Sigmoid colon (tissue), 3 donors: ENCODE measurements at regions not wholly inside any gene's neighbourhood (a gene's known extent, or its start where the extent isn't known, plus 50 kb on each side); places are given as distances from the start of the nearest gene placed in this dataset.

Experiments used
- CTCF ChIP-seq, 4 experiments: fragments of 450-650 bp in 3 of 4; fragments of 200-600 bp in 1 of 4; IDR thresholded peaks; one replicate each; pipeline ENCODE4 v1.5.1; 2016 to 2019; ENCODE audit warnings: antibody characterized with exemption in 4 of 4, mild to moderate bottlenecking in 3 of 4, moderate library complexity in 2 of 4
- POLR2A ChIP-seq, 2 donors: fragments of 450-650 bp; IDR thresholded peaks; one replicate each; pipeline ENCODE4 v1.6.1; 2016; ENCODE audit warnings: antibody characterized with exemption in 2 of 2, mild to moderate bottlenecking in 2 of 2, moderate library complexity in 2 of 2

DNA sequence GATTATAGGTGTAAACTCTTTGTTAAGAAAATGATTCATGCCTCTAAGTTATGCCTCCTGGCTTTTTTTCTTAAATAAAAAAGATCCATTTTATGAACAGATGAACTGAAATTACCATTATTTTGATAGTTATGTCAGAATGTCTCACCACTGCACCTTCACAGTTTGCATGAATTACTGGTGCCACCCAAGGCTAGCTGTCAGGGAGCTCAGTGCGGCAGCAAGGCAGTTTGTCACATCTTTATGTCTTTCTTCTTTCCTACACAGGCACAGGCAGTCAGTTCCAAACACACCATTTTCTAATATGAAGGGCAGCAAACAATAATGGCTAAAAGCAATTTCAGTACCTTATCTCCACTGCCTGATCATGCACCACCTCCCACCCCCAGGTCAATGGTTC is 147.7 kb downstream of the SREK1 start:
- no peak for TF ChIP-seq CTCF (IDR thresholded peaks at IDR 0.05)
- TF ChIP-seq POLR2A (IDR thresholded peaks at IDR 0.05): no peak
